Fibroblast of lung (primary cell): ENCODE measurements at regions not wholly inside any gene's neighbourhood (a gene's known extent, or its start where the extent isn't known, plus 50 kb on each side); places are given as distances from the start of the nearest gene placed in this dataset.

Source experiments
- EZH2 ChIP-seq: IDR thresholded peaks from 2 replicates; pipeline ENCODE4 v1.5.1; 2012; ENCODE audit warnings: low read length, control low read depth, mild to moderate bottlenecking; ENCODE audit errors: missing control alignments
- TF ChIP-seq, protein P1 (sequence below), 2 donors: IDR thresholded peaks in 1 of 2; conservative IDR thresholded peaks in 1 of 2; 1 replicate in 1 of 2; 2 replicates in 1 of 2; pipeline ENCODE4 v1.5.1; 2011 to 2012; ENCODE audit warnings: low read length in 2 of 2, control low read depth in 1 of 2, inconsistent platforms in 1 of 2, low read depth in 1 of 2, mild to moderate bottlenecking in 1 of 2

DNA sequence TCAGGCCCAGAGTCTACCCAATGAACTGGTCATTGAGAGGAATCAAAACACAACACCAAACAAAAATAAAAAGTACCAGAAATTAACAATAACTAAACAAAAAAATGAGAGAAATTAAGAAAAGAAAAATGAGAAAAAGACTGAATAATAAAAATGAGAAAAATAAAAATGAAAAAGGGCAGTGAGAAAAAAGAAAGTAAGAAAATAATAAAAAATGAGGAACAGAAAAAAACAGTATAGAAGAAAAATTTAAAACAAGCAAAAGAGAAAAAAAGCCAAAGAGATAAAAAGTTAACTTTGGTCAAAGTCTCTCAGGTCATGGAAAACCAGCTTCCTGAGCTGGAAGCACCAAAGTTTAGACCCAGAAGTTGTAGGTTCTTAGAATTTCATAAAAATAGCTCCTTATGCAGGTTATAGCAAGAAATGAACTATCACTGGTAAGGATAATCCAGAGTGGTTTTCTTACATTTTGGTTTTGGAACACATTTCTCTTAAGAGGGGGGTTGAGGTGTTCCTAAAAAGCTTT, 51.0 kb upstream of the WDR17 start:
- TF ChIP-seq, protein P1, sequence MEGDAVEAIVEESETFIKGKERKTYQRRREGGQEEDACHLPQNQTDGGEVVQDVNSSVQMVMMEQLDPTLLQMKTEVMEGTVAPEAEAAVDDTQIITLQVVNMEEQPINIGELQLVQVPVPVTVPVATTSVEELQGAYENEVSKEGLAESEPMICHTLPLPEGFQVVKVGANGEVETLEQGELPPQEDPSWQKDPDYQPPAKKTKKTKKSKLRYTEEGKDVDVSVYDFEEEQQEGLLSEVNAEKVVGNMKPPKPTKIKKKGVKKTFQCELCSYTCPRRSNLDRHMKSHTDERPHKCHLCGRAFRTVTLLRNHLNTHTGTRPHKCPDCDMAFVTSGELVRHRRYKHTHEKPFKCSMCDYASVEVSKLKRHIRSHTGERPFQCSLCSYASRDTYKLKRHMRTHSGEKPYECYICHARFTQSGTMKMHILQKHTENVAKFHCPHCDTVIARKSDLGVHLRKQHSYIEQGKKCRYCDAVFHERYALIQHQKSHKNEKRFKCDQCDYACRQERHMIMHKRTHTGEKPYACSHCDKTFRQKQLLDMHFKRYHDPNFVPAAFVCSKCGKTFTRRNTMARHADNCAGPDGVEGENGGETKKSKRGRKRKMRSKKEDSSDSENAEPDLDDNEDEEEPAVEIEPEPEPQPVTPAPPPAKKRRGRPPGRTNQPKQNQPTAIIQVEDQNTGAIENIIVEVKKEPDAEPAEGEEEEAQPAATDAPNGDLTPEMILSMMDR (conservative IDR thresholded peaks at IDR 0.05 in 1 of 2, IDR thresholded peaks at IDR 0.05 in 1 of 2; ENCODE audit: low read depth in 1 of 2, low read length in 2 of 2), result no peak
- no peak for TF ChIP-seq EZH2
